ENCODE measurements at regions not wholly inside any gene's neighbourhood (a gene's known extent, or its start where the extent isn't known, plus 50 kb on each side); places are given as distances from the start of the nearest gene placed in this dataset.

- Histone ChIP-seq H3K4me1 (ENCODE audit: control insufficient read depth in 1 of 2, insufficient read depth in 2 of 2, low read length in 2 of 2) (no peaks in the 10 kb centered on the region), H3K9ac (ENCODE audit: insufficient read depth, low read length, poor library complexity, severe bottlenecking) (no peak overlapping the region), H3K4me2 (replicated peaks; ENCODE audit: extremely low read depth, low read length, poor library complexity, severe bottlenecking) (no peak overlapping the region), H2AFZ (ENCODE audit: insufficient read depth, low read depth, low read length, poor library complexity, severe bottlenecking) (no peak overlapping the region), H3K36me3 (replicated peaks in 1 of 2; ENCODE audit: control insufficient read depth in 1 of 2, insufficient read depth in 2 of 2, low read length in 2 of 2) (no peaks in the 10 kb centered on the region), H3K27me3 (ENCODE audit: control insufficient read depth in 2 of 2, insufficient read depth in 2 of 2, low read length in 2 of 2) (no peaks in the 10 kb centered on the region), H3K4me3 (replicated peaks in 1 of 3; ENCODE audit: low read depth in 2 of 3, low read length in 3 of 3) (no peak overlapping the region), H3K27ac (ENCODE audit: low read depth in 1 of 2, low read length in 2 of 2) (no peak overlapping the region), H3K9me3 (replicated peaks in 1 of 2; ENCODE audit: control insufficient read depth in 1 of 2, insufficient read depth in 1 of 2, low read length in 2 of 2) (no peaks in the 10 kb centered on the region), H3K79me2 (ENCODE audit: insufficient read depth, low read length) (no peaks in the 10 kb centered on the region), H4K20me1 (ENCODE audit: insufficient read depth, low read length) (no peaks in the 10 kb centered on the region)
- peaks cover 0 to 8% (median 4%) of the 10 kb centered on the region in 7 donors for H3K9me3 Mint-ChIP-seq
- H3K4me1 Mint-ChIP-seq, result no peaks in the 10 kb centered on the region
- H3K4me3 Mint-ChIP-seq, result no peak overlapping the region
- no peaks in the 10 kb centered on the region for H3K36me3 Mint-ChIP-seq
- H3K27me3 Mint-ChIP-seq (ENCODE audit: low read depth in 3 of 3), result peaks cover 0 to 3% (median 2%) of the 10 kb centered on the region in 3 donors
- 100% methylated on average over 2 of the region's 6 CpGs for WGBS (ENCODE audit: insufficient coverage)
- DNase-seq, result no peak
- intact Hi-C loops (cut with micrococcal nuclease), result no loop called here
- no peak overlapping the region for H3K27ac Mint-ChIP-seq
- TF ChIP-seq CTCF (IDR thresholded peaks at IDR 0.05), result no peak
Measured at GRCh38 chr1:221470000-221470698, 271.7 kb downstream of the DUSP10 start.

GRCh38 chr1:221473411-221473810 is 268.5 kb downstream of the DUSP10 start:
- WGBS (ENCODE audit: insufficient coverage), result 87% methylated on average over 6 of the region's 8 CpGs
- no peak for TF ChIP-seq CTCF (IDR thresholded peaks at IDR 0.05)
- H3K9me3 Mint-ChIP-seq, result peaks cover 0 to 3% (median 0%) of the 10 kb centered on the region in 7 donors

More at GRCh38 chr1:221473411-221473810, 268.5 kb downstream of the DUSP10 start:
- Histone ChIP-seq H3K9ac (ENCODE audit: insufficient read depth, low read length, poor library complexity, severe bottlenecking) (no peak overlapping the region), H2AFZ (ENCODE audit: insufficient read depth, low read depth, low read length, poor library complexity, severe bottlenecking) (no peak overlapping the region), H3K27ac (ENCODE audit: low read depth in 1 of 2, low read length in 2 of 2) (no peak overlapping the region), H4K20me1 (ENCODE audit: insufficient read depth, low read length) (no peaks in the 10 kb centered on the region), H3K27me3 (ENCODE audit: control insufficient read depth in 2 of 2, insufficient read depth in 2 of 2, low read length in 2 of 2) (no peaks in the 10 kb centered on the region), H3K79me2 (ENCODE audit: insufficient read depth, low read length) (no peaks in the 10 kb centered on the region), H3K4me3 (replicated peaks in 1 of 3; ENCODE audit: low read depth in 2 of 3, low read length in 3 of 3) (no peak overlapping the region), H3K4me2 (replicated peaks; ENCODE audit: extremely low read depth, low read length, poor library complexity, severe bottlenecking) (no peak overlapping the region), H3K36me3 (replicated peaks in 1 of 2; ENCODE audit: control insufficient read depth in 1 of 2, insufficient read depth in 2 of 2, low read length in 2 of 2) (no peaks in the 10 kb centered on the region), H3K4me1 (ENCODE audit: control insufficient read depth in 1 of 2, insufficient read depth in 2 of 2, low read length in 2 of 2) (no peaks in the 10 kb centered on the region), H3K9me3 (replicated peaks in 1 of 2; ENCODE audit: control insufficient read depth in 1 of 2, insufficient read depth in 1 of 2, low read length in 2 of 2) (no peaks in the 10 kb centered on the region)
- Mint-ChIP-seq H3K27me3 (ENCODE audit: low read depth in 3 of 3) (peaks cover 0 to 5% (median 3%) of the 10 kb centered on the region in 3 donors), H3K4me1 (peaks cover 2% of the 10 kb centered on the region), H3K4me3 (no peak overlapping the region), H3K27ac (no peak overlapping the region), H3K36me3 (no peaks in the 10 kb centered on the region)
- intact Hi-C loops (cut with micrococcal nuclease), result no loop called here
- DNase-seq, result no peak

Measured in CD14-positive monocyte (primary cell).